ENCODE measurements at regions not wholly inside any gene's neighbourhood (a gene's known extent, or its start where the extent isn't known, plus 50 kb on each side); places are given as distances from the start of the nearest gene placed in this dataset.

DNA sequence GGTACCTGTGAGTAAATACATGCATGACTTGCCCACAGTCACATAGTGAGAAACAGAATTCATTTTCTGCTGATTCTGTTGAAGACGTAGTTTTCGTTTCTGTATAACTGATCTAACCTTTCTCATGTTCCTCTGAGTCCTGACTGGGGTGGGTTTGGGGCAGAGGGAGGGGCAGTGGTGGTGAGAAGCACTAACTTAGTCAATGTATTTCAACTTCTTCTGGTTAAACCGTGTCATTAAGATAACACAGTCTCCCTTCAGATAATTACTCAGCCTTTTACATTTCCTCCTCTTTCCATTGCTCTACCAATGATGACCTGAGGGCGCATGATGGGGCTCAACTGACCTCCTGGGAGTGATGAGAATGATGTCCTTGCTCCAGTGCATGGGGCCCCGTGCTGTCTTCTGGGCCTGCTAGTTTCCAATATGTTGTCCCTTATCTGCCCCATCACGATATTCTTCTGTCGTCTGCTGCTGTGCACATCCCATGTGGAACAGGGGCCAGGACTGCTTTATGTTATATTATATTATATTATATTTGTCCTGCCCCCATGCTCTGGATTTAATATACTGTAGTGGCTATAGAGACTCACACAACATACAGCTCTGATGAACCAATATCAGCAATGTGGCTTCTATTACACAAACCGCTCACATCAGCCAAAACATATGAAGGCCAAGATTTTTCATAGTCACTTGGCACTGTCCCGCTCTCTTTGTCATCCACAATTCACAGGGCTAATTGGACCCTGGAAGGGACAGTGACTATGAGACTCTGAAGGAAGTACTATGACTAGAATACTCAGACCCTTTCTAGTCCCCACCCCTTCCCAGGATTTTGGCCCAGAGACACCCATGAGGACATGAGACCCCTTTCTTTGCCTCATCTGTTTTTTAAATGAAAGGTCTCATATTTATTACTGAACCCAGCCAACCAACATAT lies 407.1 kb upstream of the MCTP2 start:
- Mint-ChIP-seq H3K4me1 (peaks cover 6% of the 10 kb centered on the region), H3K4me3 (no peak overlapping the region), H3K27me3 (ENCODE audit: low read depth) (no peaks in the 10 kb centered on the region; the same call in 1 of the 2 replicates), H3K9me3 (no peaks in the 10 kb centered on the region), H3K36me3 (no peaks in the 10 kb centered on the region), H3K27ac (no peak overlapping the region)
- CTCF ChIA-PET = no interaction called here
- TF ChIP-seq TEAD4 (CRISPR knock-in tag; IDR thresholded peaks at IDR 0.05) (no peak), ZNF317 (CRISPR knock-in tag; IDR thresholded peaks at IDR 0.05; ENCODE audit: borderline replicate concordance, low read depth) (no peak)
- POLR2A ChIA-PET = no interaction called here
- no peak for ATAC-seq
- DNase-seq (ENCODE audit: low spot score) = no peak

DNA sequence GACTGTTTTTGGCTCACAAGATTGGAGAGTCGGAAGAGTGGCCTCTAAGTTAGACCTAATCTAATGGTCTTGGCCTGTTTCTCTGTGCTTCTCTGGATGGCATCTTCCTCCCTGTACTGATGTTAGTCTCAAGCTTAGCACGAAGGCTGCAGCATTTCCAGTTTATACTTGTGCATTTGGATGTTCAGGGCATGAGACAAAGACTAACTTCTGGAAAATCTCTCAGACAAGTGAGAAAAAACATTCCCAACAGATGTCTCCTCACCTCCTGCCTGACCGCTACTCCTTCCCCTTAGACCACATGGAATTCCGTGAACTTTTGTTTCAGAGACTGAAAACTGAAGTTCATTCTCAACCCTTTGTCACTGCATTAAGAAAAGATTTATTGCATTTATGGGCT lies 410.8 kb upstream of the MCTP2 start:
- ChIA-PET CTCF (no interaction called here), POLR2A (no interaction called here)
- peaks cover 14% of the 10 kb centered on the region for H3K36me3 Mint-ChIP-seq

DNA sequence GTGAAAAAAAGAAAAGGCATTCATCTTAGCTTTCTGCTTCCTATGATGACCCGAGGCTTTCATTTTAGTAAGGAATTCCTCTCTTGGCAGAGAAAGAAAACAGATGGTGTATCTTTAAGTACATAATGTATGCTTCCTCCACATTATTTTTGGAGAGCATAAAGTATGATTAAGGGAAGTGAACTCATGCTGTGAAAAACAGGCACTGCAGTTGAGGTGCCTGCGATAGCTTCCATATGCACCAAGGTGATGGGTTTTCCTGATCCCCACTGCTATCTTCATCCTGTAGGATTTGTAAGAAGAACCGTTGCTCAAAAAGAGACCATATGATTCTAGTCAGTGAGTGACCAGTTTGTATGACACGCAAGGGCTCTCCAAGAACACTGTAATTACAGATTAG lies 411.5 kb upstream of the MCTP2 start:
- H3K4me3 Mint-ChIP-seq = no peak overlapping the region
- DNase-seq (ENCODE audit: low spot score) (no peak), ATAC-seq (no peak)
- no peak overlapping the region for H3K27ac Mint-ChIP-seq
- H3K9me3 Mint-ChIP-seq = peaks cover 21% of the 10 kb centered on the region
- H3K36me3 Mint-ChIP-seq = peaks cover 14% of the 10 kb centered on the region
- peaks cover 18% of the 10 kb centered on the region for H3K4me1 Mint-ChIP-seq
- ChIA-PET POLR2A (no interaction called here), CTCF (interaction anchor here (0.6 kb wide), 1 partner anchor 732 kb away, joined by 3 read pairs; no protein-coding TSS in a partner anchor)
- H3K27me3 Mint-ChIP-seq (ENCODE audit: low read depth) = no peaks in the 10 kb centered on the region; the same call in 1 of the 2 replicates
- TF ChIP-seq, protein P1, sequence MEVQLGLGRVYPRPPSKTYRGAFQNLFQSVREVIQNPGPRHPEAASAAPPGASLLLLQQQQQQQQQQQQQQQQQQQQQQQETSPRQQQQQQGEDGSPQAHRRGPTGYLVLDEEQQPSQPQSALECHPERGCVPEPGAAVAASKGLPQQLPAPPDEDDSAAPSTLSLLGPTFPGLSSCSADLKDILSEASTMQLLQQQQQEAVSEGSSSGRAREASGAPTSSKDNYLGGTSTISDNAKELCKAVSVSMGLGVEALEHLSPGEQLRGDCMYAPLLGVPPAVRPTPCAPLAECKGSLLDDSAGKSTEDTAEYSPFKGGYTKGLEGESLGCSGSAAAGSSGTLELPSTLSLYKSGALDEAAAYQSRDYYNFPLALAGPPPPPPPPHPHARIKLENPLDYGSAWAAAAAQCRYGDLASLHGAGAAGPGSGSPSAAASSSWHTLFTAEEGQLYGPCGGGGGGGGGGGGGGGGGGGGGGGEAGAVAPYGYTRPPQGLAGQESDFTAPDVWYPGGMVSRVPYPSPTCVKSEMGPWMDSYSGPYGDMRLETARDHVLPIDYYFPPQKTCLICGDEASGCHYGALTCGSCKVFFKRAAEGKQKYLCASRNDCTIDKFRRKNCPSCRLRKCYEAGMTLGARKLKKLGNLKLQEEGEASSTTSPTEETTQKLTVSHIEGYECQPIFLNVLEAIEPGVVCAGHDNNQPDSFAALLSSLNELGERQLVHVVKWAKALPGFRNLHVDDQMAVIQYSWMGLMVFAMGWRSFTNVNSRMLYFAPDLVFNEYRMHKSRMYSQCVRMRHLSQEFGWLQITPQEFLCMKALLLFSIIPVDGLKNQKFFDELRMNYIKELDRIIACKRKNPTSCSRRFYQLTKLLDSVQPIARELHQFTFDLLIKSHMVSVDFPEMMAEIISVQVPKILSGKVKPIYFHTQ (CRISPR knock-in tag; IDR thresholded peaks at IDR 0.05) = no peak
- TF ChIP-seq, protein P2, sequence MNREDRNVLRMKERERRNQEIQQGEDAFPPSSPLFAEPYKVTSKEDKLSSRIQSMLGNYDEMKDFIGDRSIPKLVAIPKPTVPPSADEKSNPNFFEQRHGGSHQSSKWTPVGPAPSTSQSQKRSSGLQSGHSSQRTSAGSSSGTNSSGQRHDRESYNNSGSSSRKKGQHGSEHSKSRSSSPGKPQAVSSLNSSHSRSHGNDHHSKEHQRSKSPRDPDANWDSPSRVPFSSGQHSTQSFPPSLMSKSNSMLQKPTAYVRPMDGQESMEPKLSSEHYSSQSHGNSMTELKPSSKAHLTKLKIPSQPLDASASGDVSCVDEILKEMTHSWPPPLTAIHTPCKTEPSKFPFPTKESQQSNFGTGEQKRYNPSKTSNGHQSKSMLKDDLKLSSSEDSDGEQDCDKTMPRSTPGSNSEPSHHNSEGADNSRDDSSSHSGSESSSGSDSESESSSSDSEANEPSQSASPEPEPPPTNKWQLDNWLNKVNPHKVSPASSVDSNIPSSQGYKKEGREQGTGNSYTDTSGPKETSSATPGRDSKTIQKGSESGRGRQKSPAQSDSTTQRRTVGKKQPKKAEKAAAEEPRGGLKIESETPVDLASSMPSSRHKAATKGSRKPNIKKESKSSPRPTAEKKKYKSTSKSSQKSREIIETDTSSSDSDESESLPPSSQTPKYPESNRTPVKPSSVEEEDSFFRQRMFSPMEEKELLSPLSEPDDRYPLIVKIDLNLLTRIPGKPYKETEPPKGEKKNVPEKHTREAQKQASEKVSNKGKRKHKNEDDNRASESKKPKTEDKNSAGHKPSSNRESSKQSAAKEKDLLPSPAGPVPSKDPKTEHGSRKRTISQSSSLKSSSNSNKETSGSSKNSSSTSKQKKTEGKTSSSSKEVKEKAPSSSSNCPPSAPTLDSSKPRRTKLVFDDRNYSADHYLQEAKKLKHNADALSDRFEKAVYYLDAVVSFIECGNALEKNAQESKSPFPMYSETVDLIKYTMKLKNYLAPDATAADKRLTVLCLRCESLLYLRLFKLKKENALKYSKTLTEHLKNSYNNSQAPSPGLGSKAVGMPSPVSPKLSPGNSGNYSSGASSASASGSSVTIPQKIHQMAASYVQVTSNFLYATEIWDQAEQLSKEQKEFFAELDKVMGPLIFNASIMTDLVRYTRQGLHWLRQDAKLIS (CRISPR knock-in tag; IDR thresholded peaks at IDR 0.05; ENCODE audit: borderline replicate concordance) = no peak
- TF ChIP-seq TEAD4 (CRISPR knock-in tag; IDR thresholded peaks at IDR 0.05) (no peak), MXD4 (CRISPR knock-in tag; IDR thresholded peaks at IDR 0.05; ENCODE audit: borderline replicate concordance) (no peak), ZBTB21 (CRISPR knock-in tag; IDR thresholded peaks at IDR 0.05; ENCODE audit: borderline replicate concordance) (no peak), OVOL2 (CRISPR knock-in tag; IDR thresholded peaks at IDR 0.05; ENCODE audit: borderline replicate concordance) (no peak), ZNF138 (CRISPR knock-in tag; conservative IDR thresholded peaks at IDR 0.05) (no peak)
- TF ChIP-seq, protein P3, sequence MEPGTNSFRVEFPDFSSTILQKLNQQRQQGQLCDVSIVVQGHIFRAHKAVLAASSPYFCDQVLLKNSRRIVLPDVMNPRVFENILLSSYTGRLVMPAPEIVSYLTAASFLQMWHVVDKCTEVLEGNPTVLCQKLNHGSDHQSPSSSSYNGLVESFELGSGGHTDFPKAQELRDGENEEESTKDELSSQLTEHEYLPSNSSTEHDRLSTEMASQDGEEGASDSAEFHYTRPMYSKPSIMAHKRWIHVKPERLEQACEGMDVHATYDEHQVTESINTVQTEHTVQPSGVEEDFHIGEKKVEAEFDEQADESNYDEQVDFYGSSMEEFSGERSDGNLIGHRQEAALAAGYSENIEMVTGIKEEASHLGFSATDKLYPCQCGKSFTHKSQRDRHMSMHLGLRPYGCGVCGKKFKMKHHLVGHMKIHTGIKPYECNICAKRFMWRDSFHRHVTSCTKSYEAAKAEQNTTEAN (CRISPR knock-in tag; IDR thresholded peaks at IDR 0.05) = no peak
- TF ChIP-seq, protein P4, sequence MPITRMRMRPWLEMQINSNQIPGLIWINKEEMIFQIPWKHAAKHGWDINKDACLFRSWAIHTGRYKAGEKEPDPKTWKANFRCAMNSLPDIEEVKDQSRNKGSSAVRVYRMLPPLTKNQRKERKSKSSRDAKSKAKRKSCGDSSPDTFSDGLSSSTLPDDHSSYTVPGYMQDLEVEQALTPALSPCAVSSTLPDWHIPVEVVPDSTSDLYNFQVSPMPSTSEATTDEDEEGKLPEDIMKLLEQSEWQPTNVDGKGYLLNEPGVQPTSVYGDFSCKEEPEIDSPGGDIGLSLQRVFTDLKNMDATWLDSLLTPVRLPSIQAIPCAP (CRISPR knock-in tag; IDR thresholded peaks at IDR 0.05) = no peak
- TF ChIP-seq, protein P5, sequence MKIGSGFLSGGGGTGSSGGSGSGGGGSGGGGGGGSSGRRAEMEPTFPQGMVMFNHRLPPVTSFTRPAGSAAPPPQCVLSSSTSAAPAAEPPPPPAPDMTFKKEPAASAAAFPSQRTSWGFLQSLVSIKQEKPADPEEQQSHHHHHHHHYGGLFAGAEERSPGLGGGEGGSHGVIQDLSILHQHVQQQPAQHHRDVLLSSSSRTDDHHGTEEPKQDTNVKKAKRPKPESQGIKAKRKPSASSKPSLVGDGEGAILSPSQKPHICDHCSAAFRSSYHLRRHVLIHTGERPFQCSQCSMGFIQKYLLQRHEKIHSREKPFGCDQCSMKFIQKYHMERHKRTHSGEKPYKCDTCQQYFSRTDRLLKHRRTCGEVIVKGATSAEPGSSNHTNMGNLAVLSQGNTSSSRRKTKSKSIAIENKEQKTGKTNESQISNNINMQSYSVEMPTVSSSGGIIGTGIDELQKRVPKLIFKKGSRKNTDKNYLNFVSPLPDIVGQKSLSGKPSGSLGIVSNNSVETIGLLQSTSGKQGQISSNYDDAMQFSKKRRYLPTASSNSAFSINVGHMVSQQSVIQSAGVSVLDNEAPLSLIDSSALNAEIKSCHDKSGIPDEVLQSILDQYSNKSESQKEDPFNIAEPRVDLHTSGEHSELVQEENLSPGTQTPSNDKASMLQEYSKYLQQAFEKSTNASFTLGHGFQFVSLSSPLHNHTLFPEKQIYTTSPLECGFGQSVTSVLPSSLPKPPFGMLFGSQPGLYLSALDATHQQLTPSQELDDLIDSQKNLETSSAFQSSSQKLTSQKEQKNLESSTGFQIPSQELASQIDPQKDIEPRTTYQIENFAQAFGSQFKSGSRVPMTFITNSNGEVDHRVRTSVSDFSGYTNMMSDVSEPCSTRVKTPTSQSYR (CRISPR knock-in tag; IDR thresholded peaks at IDR 0.05) = no peak
- TF ChIP-seq, protein P6, sequence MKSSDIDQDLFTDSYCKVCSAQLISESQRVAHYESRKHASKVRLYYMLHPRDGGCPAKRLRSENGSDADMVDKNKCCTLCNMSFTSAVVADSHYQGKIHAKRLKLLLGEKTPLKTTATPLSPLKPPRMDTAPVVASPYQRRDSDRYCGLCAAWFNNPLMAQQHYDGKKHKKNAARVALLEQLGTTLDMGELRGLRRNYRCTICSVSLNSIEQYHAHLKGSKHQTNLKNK (CRISPR knock-in tag; IDR thresholded peaks at IDR 0.05) = no peak
- TF ChIP-seq, protein P7, sequence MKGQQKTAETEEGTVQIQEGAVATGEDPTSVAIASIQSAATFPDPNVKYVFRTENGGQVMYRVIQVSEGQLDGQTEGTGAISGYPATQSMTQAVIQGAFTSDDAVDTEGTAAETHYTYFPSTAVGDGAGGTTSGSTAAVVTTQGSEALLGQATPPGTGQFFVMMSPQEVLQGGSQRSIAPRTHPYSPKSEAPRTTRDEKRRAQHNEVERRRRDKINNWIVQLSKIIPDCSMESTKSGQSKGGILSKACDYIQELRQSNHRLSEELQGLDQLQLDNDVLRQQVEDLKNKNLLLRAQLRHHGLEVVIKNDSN (CRISPR knock-in tag; IDR thresholded peaks at IDR 0.05) = no peak

More for the DNA sequence above, 410.8 kb upstream of the MCTP2 start:
- peaks cover 18% of the 10 kb centered on the region for H3K9me3 Mint-ChIP-seq
- no peaks in the 10 kb centered on the region; the same call in 1 of the 2 replicates for H3K27me3 Mint-ChIP-seq (ENCODE audit: low read depth)
- H3K4me1 Mint-ChIP-seq = peaks cover 18% of the 10 kb centered on the region
- TF ChIP-seq, protein P8, sequence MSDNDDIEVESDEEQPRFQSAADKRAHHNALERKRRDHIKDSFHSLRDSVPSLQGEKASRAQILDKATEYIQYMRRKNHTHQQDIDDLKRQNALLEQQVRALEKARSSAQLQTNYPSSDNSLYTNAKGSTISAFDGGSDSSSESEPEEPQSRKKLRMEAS (CRISPR knock-in tag; IDR thresholded peaks at IDR 0.05) = no peak
- TF ChIP-seq ZNF317 (CRISPR knock-in tag; IDR thresholded peaks at IDR 0.05; ENCODE audit: borderline replicate concordance, low read depth) = no peak
- DNase-seq (ENCODE audit: low spot score) (no peak), ATAC-seq (no peak)
- H3K27ac Mint-ChIP-seq = no peak overlapping the region
- no peak overlapping the region for H3K4me3 Mint-ChIP-seq
